ENCODE measurements at regions not wholly inside any gene's neighbourhood (a gene's known extent, or its start where the extent isn't known, plus 50 kb on each side); places are given as distances from the start of the nearest gene placed in this dataset.

DNA sequence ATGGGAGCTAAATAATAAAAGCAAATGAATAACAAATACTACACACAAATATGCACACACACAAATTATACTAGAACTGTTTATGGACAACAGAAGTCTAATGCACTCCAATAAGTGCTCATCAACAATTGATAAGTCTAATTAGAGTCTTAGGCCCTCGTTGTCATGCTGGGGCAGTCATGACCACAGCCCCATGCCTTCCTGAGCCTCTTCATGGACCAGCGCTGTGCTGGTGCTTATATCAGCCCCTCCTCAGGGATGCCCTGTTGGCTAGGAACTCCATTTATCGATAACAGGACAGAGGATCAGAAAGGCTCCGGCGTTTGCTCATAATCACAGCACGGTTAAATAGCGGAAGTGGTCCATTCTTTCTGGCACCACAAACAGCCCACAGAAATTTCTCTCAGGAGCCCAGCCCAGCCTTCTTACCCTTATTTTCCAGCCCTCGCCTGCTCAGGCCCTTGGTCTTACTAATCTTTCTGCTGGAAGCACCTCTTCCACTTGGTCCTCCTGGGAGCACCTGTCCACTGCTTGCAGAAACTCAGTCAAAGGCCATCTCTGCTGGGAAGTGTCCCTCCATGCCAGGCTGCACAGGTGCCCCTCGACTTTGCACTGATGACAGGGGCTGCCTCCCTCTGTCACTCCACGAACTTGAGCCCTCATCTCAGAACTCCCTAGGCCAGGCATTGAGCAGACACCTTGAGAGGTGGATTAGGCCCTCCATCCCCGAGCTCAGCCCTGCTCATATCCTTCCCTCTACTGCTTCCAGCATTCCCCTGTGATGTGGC is 500.2 kb upstream of the HS6ST1 start:
- TF ChIP-seq, protein P1, sequence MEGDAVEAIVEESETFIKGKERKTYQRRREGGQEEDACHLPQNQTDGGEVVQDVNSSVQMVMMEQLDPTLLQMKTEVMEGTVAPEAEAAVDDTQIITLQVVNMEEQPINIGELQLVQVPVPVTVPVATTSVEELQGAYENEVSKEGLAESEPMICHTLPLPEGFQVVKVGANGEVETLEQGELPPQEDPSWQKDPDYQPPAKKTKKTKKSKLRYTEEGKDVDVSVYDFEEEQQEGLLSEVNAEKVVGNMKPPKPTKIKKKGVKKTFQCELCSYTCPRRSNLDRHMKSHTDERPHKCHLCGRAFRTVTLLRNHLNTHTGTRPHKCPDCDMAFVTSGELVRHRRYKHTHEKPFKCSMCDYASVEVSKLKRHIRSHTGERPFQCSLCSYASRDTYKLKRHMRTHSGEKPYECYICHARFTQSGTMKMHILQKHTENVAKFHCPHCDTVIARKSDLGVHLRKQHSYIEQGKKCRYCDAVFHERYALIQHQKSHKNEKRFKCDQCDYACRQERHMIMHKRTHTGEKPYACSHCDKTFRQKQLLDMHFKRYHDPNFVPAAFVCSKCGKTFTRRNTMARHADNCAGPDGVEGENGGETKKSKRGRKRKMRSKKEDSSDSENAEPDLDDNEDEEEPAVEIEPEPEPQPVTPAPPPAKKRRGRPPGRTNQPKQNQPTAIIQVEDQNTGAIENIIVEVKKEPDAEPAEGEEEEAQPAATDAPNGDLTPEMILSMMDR (IDR thresholded peaks at IDR 0.05; ENCODE audit: insufficient read depth, low read length, poor library complexity, severe bottlenecking) = no peak
- no peak for TF ChIP-seq EZH2phosphoT487 (conservative IDR thresholded peaks at IDR 0.05; ENCODE audit: low read length)
